Endothelial cell of umbilical vein (primary cell): ENCODE measurements at regions not wholly inside any gene's neighbourhood (a gene's known extent, or its start where the extent isn't known, plus 50 kb on each side); places are given as distances from the start of the nearest gene placed in this dataset.

Source experiments
- BruUV-seq: library from RNA; stranded (reverse); fragments of 400-500 nt; replicated peaks from 2 replicates; lab custom pipeline; 2021; lab: Mats Ljungman, UMichigan
- CTCF ChIA-PET: fragments of 300-600, 350-600 bp; sonication (Branson Sonifier 250); formaldehyde crosslinking; loops from one replicate; lab custom pipeline; 2021; ENCODE audit warnings: antibody characterized with exemption, inconsistent platforms; lab: Charles Lee
- POLR2A ChIA-PET: fragments of 300-600, 350-600 bp; sonication (Branson Sonifier 250); formaldehyde crosslinking; loops from one replicate; lab custom pipeline; 2021; ENCODE audit warnings: antibody characterized with exemption, inconsistent platforms; lab: Charles Lee
- DNase-seq: peaks from one replicate; pipeline ENCODE4 v3.0.0-alpha.2; 2011; ENCODE audit warnings: low read depth, low spot score
- FAIRE-seq: peaks from 2 replicates; lab custom pipeline; 2011; peaks lifted over from hg19 to GRCh38; lab: Jason Lieb, UNC
- H2AFZ ChIP-seq: 2 replicates; pipeline ENCODE4 v1.6.0; 2012; ENCODE audit warnings: low read depth, low read length, control low read depth, inconsistent platforms
- H3K27ac ChIP-seq: 2 replicates; pipeline ENCODE4 v1.5.1; 2011; ENCODE audit warnings: low read depth, mild to moderate bottlenecking, control low read depth, low read length, moderate library complexity; ENCODE audit not compliant: insufficient read depth
- H3K27me3 ChIP-seq, 2 experiments: 2 replicates each; pipeline versions ENCODE4 v1.6.0 to v1.6.1; 2011; ENCODE audit warnings: low read length in 2 of 2, mixed read lengths in 1 of 2; ENCODE audit not compliant: control insufficient read depth in 2 of 2, insufficient read depth in 2 of 2
- H3K36me3 ChIP-seq, 2 experiments: 2 replicates in 1 of 2; 3 replicates in 1 of 2; pipeline ENCODE4 v1.5.1; 2011; ENCODE audit warnings: low read length in 2 of 2, mild to moderate bottlenecking in 1 of 2, moderate library complexity in 1 of 2; ENCODE audit not compliant: control insufficient read depth in 2 of 2, insufficient read depth in 2 of 2; ENCODE audit errors: extremely low read depth in 1 of 2
- H3K4me1 ChIP-seq: 3 replicates; pipeline ENCODE4 v1.5.1; 2011; ENCODE audit warnings: mild to moderate bottlenecking, low read length; ENCODE audit not compliant: control insufficient read depth, insufficient read depth; ENCODE audit errors: extremely low read depth
- H3K4me2 ChIP-seq: 2 replicates; pipeline ENCODE4 v1.6.1; 2011; ENCODE audit warnings: low read length, control low read depth, mixed read lengths; ENCODE audit not compliant: insufficient read depth
- H3K4me3 ChIP-seq, 3 experiments: fragments of 200-600 bp in 1 of 3; sonication (generic), shearing (Covaris generic) in 1 of 3; replicated peaks in 1 of 3; 2 replicates each; pipeline ENCODE4 v1.5.1; 2011 to 2016; ENCODE audit warnings: control low read depth in 3 of 3, low read length in 3 of 3, mild to moderate bottlenecking in 2 of 3, inconsistent platforms in 1 of 3, low read depth in 1 of 3, moderate library complexity in 1 of 3; ENCODE audit not compliant: insufficient read depth in 1 of 3
- H3K79me2 ChIP-seq: 2 replicates; pipeline ENCODE4 v1.6.0; 2012; ENCODE audit warnings: low read length, inconsistent platforms; ENCODE audit not compliant: control insufficient read depth, insufficient read depth
- H3K9ac ChIP-seq: replicated peaks from 2 replicates; pipeline ENCODE3; 2011; ENCODE audit warnings: low read length, control low read depth; ENCODE audit not compliant: insufficient read depth; ENCODE audit errors: extremely low read depth
- H3K9me1 ChIP-seq: replicated peaks from 3 replicates; pipeline ENCODE4 v1.6.0; 2011; ENCODE audit warnings: mild to moderate bottlenecking, low read length; ENCODE audit not compliant: control insufficient read depth, insufficient read depth; ENCODE audit errors: extremely low read depth
- H3K9me3 ChIP-seq: replicated peaks from 2 replicates; pipeline ENCODE4 v1.5.1; 2012; ENCODE audit warnings: low read length, inconsistent platforms; ENCODE audit not compliant: control insufficient read depth, insufficient read depth
- H4K20me1 ChIP-seq: replicated peaks from 2 replicates; pipeline ENCODE3; 2011; ENCODE audit warnings: mild to moderate bottlenecking, low read length; ENCODE audit not compliant: control insufficient read depth, insufficient read depth; ENCODE audit errors: extremely low read depth
- EZH2 ChIP-seq: IDR thresholded peaks from 2 replicates; pipeline ENCODE4 v1.6.1; 2012; ENCODE audit warnings: borderline replicate concordance, low read depth, mild to moderate bottlenecking, moderate library complexity, low read length, inconsistent platforms; ENCODE audit not compliant: severe bottlenecking
- FOS ChIP-seq: IDR thresholded peaks from 2 replicates; pipeline ENCODE4 v1.6.1; 2011; ENCODE audit warnings: mild to moderate bottlenecking, low read length, moderate library complexity, borderline replicate concordance; ENCODE audit not compliant: insufficient read depth
- POLR2AphosphoS5 ChIP-seq: IDR thresholded peaks from 2 replicates; pipeline ENCODE4 v1.6.1; 2012; ENCODE audit warnings: low read depth, mild to moderate bottlenecking, control low read depth, low read length, moderate library complexity; ENCODE audit not compliant: insufficient read depth
- dilution Hi-C: fragments of 300-500 bp; cut with MboI; formaldehyde crosslinking; loops from one replicate; pipeline ENCODE4 v1.15.0; 2019; ENCODE audit warnings: low sequenced_read_pairs; ENCODE audit not compliant: extremely low pct_ligation_motif_present
- intact Hi-C: fragments of 100-400 bp; cut with micrococcal nuclease; formaldehyde crosslinking; loops from one replicate; pipeline ENCODE4 v1.10.0; 2022
- TF ChIP-seq, protein P1 (sequence below), 2 donors: IDR thresholded peaks; 1 replicate in 1 of 2; 2 replicates in 1 of 2; pipeline ENCODE4 v1.5.1; 2011; ENCODE audit warnings: low read length in 2 of 2, mild to moderate bottlenecking in 2 of 2, moderate library complexity in 2 of 2, control low read depth in 1 of 2, inconsistent platforms in 1 of 2, low read depth in 1 of 2; ENCODE audit not compliant: insufficient read depth in 1 of 2; ENCODE audit errors: extremely low read depth in 1 of 2

- H3K4me2 ChIP-seq = peak overlapping the region; percentile 10
- POLR2A ChIA-PET = interaction anchor here (0.5 to 0.6 kb wide), 2 partner anchors 507 to 642 kb away, joined by 3 to 5 read pairs; no protein-coding TSS in a partner anchor
- no peak overlapping the region for H3K9ac ChIP-seq
- no peaks in the 10 kb centered on the region for H3K9me1 ChIP-seq
- H4K20me1 ChIP-seq = no peaks in the 10 kb centered on the region
- no peaks in the 10 kb centered on the region for H3K79me2 ChIP-seq
- H2AFZ ChIP-seq = no peak overlapping the region
- CTCF ChIA-PET = interaction anchor here (0.8 to 2.3 kb wide), 6 partner anchors 11 to 138 kb away, joined by 3 to 8 read pairs (median 3); no protein-coding TSS in a partner anchor
- no peaks in the 10 kb centered on the region for H3K9me3 ChIP-seq
- H3K27ac ChIP-seq = no peak overlapping the region
- H3K27me3 ChIP-seq = peaks cover 0 to 1% of the 10 kb centered on the region in 2 experiments
- intact Hi-C loops (no loop called here), dilution Hi-C loops (no loop called here)
- FAIRE-seq (peak; percentile 42), DNase-seq (peak; percentile 79)
- no peaks in the 10 kb centered on the region for H3K36me3 ChIP-seq
- TF ChIP-seq POLR2AphosphoS5 (no peak), EZH2 (no peak), FOS (no peak)
- TF ChIP-seq, protein P1, sequence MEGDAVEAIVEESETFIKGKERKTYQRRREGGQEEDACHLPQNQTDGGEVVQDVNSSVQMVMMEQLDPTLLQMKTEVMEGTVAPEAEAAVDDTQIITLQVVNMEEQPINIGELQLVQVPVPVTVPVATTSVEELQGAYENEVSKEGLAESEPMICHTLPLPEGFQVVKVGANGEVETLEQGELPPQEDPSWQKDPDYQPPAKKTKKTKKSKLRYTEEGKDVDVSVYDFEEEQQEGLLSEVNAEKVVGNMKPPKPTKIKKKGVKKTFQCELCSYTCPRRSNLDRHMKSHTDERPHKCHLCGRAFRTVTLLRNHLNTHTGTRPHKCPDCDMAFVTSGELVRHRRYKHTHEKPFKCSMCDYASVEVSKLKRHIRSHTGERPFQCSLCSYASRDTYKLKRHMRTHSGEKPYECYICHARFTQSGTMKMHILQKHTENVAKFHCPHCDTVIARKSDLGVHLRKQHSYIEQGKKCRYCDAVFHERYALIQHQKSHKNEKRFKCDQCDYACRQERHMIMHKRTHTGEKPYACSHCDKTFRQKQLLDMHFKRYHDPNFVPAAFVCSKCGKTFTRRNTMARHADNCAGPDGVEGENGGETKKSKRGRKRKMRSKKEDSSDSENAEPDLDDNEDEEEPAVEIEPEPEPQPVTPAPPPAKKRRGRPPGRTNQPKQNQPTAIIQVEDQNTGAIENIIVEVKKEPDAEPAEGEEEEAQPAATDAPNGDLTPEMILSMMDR (IDR thresholded peaks at IDR 0.05; ENCODE audit: extremely low read depth in 1 of 2, insufficient read depth in 1 of 2, low read depth in 1 of 2, low read length in 2 of 2) = no peak
- BruUV-seq = no TSS peak
- H3K4me1 ChIP-seq = peaks cover 5% of the 10 kb centered on the region
- no peak overlapping the region for H3K4me3 ChIP-seq
Measured at GRCh38 chr13:50650592-50651504, 192.6 kb downstream of the DLEU7 start.
